ENCODE measurements at regions not wholly inside any gene's neighbourhood (a gene's known extent, or its start where the extent isn't known, plus 50 kb on each side); places are given as distances from the start of the nearest gene placed in this dataset.
"Not testable (repeated sequence)": the region's sequence is repeated elsewhere in the genome, so short reads cannot be mapped to it uniquely, and the experiment has no call there.

DNA sequence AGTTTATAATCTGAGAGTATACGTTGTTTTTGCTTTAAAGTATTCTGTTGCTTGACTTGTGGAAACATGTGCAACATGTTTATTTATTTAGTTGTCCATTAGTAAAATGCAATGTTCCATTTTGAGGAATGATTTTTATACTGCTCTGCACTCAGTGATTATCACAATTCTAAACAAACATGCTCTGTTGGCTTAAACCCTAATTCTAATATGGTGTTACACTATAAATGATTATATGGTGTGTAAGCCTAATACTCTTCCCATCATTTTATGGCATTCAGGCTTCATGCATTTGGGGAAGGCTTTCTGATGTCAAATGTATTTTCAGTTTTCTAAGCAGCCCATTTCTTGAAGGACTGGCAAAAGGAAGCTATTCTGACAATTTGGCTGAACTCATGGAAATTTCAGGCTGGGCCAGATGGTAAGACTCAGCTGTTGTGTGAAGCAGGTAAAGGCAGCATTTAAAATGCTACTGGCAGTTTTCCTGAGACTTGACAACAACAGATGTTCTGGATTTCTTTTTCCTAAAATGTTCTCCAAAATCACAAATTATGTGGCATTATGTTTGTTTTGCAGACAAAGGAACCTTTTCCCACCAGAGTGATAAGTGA is 336.7 kb upstream of the GNPDA2 start:
- no peak for DNase-seq

DNA sequence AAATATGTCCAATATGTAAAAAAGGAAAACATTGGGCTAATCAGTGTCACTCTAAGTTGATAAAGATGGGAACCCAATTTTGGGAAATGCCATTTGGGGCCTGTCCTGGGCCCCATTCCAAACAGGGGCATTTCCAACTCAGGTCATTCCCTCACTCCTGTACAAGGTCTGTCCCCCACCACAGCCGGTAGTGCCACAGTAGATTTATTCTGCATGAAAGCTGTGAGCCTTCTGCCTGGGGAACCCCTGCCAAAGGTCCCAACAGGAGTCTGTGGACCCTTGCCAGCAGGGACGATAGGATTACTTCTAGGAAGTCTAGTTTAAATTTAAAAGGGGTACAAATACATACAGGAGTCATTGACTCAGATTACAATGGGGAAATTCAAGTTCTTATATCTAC is 317.6 kb upstream of the GNPDA2 start:
- DNase-seq = no peak

DNA sequence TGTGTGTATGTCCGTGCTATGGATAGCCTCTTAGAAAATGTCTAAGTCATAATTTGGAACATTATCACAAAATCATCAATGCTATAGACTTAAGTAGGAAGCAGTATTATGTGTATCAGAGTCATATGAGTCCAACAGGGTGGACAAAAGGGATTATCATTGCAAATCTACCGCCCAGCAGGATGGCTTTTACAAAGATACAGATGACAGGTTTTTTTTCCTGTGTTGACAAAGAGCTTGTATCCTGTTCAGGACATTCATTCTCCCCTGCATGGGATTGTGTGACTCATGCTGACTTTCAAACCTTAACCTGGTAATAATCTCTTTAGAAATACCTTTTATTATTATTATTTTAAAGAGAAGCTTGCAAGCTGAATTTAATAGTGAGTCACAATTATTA is 310.3 kb upstream of the GNPDA2 start:
- DNase-seq = peak; percentile 26

DNA sequence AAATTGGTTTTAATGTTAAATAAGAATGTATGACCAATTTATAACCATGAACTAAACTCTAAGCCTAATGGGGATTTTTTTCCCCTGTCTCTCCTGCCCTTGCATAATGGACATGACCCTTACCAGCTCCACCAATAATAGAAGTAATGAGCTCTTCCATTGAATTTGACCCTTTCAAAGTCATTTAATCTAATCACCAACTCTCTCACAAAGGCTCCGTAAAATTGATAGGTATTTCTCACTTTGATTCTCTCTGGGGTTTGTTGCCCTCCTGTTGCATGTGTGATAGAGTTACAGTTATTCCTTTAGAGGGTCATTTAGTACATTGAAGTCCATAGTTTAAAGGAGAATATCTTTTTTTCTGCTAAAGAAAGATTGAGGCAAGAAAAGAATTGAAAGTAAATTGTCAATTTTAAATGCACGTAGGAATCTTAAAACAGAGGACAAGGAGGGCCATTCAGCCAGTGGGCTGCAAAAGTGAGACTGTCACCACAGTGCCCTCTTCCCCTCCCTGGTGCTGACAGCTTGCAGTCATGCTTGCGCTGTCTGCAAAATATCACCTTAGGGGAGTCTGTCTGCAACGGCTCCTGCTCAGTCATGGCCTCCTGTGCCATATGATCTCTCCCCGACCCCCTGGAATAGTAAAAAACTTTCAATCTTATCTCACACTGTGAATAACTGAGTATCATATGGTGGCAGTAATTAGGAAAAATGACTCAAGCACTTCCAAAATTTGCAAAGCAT is 307.5 kb upstream of the GNPDA2 start:
- no peak for DNase-seq

DNA sequence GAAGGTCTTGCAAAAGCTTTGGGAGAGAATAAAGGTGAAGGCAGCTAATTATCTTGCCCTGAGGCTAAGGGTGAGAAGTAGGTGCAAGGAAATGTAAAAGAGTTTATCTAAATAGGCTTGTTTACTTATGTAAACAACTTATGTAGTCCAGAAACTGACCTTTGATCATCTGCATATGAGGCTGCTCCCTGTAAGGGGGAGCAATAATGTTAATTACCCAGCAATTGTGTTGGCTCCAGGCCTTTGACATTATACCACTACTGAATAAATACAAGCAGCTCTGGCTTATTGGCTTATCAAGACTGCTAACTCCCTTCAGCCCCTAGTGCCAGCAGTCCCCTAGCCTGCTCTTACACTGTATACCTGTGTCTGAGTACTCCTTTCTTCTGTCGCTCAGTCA is 303.7 kb upstream of the GNPDA2 start:
- no peak for DNase-seq

DNA sequence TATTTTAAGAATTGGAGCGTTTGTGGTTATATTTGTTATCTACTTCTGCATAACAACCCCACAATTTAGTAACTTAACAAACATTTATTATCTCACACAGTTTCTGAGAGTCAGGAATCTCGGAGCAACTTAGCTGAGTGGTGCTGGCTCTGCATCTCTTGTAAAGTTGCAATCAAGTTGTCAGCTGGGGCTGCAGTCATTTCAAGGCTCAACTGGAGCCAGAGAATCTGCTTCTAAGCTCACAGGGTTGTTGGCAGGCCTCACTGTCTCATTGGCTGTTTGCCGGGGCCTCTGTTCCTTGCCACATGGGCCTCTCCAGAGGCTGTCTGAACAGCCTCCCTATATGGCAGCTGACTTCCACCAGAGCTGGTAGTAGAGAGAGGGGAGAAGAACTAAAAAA is 281.2 kb upstream of the GNPDA2 start:
- no peak for DNase-seq

DNA sequence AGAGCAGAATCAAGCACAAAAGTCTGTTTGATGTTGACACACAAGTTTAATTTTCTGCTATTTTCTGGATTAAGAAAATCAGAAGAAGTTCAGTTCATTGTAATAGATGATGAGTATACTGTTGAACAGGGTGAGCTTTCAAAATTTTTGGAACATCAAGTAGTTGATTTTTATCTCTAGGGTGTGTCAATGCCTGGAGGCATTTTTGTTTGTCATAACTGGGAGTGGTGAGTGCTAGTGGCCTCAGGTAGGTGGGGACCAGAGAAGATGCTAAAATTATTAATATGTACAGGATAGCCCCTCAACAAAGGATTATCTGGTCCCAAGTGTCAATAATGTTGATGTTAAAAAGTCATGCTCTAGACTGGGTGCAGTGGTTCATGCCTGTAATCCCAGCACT is 279.7 kb upstream of the GNPDA2 start:
- DNase-seq = no peak

DNA sequence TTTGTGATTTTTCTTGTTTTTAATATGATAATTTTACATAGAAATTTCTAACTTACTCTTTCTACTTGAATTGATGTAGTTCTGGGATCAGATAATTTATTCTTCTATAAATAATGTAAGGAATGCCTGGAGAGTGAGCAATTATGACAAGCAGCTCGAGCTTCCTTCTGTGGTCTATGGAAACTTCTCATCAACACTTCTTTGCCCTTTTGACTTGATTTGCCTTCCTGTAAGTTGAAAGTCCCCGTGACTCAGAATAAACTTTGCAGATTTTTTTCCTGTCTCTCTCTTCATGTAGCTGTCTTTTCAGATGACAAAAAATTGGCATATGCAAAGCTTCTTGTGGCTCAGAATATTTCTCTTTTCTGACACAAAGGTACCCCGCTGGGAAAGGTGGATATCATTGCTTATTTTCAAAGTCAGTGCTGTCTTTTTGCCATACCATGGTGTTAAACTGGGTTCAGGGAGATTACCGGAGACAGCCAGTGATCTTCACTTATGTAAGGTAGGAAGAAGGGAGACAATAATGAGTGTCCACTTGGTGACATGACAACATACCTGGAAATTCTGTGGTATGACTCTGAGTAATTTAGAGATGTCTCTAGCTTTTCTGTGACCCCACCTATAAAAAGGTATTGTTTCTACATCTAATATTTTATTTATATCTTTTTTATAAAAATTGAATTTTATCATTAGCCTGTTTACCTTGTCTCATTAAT is 278.6 kb upstream of the GNPDA2 start:
- no peak for DNase-seq

DNA sequence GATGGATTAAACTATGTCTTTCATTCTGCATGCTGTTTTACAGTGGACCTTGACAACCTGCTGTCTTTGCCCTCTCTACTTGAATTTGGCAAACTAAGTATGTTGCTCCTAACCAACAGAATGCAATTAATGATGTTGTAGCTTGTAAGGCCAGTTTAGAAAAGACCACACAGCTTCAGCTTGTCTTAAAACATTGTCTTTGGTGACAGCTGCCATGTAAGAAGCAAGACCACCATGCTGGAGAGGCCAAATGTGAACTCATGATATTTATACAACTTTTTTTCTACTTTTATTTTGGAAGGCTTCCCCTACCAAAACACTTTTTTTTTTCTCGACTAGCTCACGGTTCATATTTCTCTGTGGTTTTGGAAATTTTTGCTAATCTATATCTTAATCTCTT is 278.0 kb upstream of the GNPDA2 start:
- no peak for DNase-seq

DNA sequence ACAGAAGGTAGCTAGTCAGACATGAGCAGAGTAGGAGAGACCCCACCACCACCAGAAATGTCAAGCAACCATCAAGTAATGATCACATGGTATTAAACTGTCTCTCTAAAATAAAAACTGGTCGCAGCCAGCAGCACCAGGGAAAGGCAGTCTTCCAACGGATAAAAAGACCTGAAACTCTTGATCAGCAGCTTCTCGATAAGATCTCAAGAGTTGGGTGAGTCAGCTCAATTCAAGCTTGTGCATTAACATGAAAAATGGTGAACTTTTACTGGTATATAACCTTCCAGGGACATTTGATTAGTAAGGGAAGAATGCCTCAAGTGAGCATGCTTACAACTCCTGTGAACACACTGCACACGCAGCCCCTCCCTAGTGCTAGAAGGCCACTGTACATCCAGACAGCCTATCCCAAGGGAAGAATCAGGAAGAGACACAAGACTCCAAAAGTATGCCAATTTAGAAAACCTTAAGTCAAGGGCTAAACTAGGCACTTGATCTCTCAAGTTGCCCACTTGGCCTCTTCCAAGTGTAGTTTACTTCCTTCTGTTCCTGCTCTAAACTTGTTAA is 270.0 kb upstream of the GNPDA2 start:
- no peak for DNase-seq

DNA sequence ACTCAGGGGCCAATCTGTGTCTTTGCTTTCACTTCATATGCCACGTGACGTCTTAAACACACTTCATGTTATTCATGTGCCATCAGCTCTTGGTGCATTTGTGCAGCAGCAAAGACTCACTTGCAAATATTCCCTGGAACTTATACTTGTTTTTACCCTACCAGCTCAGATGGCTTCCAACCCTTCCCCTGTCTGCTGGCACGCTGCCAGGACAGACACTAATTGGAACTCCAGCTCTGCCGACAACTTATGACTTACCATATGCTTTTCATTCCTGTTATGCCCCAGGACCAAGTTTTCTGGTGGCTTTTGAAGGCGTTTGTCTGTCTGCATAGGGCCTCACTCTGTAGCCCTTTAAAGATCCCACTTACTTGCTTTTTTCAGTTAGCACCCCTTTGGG is 261.7 kb upstream of the GNPDA2 start:
- no peak for DNase-seq

DNA sequence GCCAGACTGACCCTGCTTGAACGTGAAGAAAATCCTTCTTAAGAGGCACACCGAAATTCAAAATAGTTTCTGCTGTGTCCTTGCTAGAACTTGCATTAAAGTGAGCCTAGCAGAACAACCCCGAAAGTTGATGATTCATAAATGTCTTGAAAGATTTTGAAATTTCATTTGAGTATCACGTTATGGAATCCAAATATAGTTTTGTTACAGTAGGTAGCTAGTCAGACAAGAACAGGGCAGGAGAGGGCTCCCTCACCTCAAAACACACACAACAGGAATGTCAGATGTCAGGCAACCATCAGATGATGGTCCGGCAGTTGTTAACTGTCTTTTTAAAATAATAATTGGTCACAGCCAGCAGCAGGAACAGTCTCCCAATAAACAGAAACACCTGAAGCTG is 259.6 kb upstream of the GNPDA2 start:
- DNase-seq = no peak

DNA sequence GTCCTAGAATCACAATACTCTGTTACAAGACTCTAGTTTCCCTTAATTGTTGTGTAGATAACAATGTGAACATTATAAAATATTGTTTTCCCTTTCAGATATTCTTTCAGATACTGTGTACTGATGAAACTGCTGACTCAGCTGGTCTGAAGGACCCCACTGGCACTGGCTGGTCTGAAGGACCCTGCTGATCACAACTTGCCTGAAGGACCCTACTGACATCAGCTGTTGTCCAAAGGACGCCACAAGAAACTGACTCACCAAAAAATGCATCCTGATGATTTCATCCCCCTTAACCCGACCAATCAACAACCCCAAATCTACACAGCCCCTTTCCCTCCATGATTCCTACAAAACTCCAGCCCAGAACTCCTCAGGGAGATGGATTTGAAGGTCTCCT is 258.8 kb upstream of the GNPDA2 start:
- no peak for DNase-seq

DNA sequence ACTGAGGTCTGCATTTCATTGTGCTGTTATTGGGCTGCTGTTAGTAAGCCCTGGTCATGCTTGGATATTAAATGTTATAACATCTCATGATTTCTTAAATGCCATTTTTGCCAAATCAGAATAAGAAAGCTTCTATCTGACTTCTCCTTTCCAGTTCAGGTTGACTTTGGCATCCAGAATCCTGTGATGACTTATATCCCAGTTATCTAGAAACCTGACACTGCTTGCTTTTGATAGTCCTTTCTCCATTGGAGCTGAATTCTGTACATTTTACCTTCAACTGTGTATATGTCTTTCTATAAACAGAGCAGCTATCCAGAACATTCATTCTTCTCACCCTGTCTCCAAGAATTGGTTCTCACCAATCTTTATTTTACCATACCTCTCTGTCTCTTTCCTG is 257.7 kb upstream of the GNPDA2 start:
- no peak for DNase-seq

DNA sequence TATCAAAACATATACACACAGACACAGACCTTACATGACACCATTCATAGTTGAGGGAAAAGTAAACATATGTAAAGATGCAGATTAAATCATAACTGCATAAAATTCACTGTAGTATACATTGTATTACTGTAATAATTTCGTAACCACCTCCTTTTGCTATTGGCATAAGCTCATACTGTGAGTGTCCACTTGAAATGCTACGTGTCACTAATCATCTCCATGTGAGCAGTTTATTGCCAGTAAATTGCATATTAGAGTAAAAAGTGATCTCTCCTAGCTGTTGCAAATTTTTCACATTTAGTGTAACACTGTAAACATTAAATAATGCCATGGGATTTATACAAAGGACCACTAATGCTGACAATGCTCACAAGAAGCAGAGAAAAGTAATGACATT is 256.7 kb upstream of the GNPDA2 start:
- DNase-seq = no peak

DNA sequence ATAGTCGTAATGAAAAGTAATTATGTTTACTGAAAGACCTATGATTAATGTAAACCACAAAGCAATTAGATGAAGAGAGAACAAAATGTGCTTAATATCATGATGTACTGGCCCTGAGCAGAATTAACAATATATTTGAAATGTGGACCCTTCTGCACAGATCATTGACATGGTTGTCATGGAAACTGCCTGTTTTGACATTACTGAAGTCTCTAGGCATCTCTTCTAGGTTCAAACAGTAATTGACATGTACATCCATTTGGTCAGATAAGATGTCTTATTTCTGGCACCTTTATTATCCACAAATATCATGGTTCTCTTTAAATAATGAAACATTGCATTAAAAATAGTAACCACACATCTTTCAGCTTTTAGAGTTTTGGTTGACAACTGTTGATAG is 251.7 kb upstream of the GNPDA2 start:
- DNase-seq = no peak

DNA sequence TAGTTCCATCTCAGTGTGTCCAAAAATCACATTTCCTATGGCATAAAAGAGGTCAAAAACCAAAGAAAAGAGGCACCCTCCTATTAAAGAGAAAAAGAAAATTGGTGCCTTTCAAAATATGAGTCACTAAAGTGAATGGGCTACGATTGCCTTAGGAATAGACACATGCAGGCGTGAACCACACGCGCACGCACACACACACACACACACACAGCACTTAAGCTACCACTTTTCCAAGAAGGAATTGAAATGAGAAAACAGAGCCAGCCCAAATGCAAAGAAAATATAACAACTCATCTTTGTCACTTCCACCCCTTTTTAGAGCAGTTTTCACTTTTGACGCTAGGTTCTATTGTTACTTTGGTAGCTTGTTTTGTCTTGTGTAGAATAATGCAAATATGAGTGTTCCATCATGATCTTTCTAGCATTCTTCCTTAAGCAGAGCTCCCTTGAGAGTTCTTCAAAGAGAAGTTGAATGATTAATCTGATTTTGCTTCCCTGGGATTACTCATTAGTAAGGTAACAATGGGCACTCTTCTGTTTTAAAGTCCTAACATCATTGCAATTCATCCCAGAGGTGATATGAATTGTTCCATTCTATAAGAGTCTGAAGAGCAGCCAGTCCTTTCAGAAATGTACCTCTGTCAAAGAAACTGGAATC is 239.2 kb upstream of the GNPDA2 start:
- no peak for DNase-seq

DNA sequence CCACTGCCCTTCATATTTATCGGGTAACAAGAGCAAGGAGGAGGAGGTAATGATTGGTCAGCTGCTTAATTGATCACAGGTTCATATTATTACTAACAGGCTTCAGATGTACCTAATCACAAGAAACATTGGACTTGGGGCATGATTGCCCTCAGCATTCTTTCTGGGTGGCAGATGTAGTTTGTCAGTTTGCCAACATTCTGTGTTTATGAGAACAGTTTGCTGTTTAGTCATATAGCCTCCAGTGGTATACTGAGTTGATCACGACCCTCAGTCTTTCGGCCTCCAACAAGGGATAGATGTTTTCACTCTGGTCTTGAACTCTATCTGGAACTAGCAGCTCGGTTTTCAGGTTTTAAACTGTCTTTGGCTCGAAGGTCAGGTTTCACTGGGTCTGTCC is 237.7 kb upstream of the GNPDA2 start:
- not testable (repeated sequence) for DNase-seq

DNA sequence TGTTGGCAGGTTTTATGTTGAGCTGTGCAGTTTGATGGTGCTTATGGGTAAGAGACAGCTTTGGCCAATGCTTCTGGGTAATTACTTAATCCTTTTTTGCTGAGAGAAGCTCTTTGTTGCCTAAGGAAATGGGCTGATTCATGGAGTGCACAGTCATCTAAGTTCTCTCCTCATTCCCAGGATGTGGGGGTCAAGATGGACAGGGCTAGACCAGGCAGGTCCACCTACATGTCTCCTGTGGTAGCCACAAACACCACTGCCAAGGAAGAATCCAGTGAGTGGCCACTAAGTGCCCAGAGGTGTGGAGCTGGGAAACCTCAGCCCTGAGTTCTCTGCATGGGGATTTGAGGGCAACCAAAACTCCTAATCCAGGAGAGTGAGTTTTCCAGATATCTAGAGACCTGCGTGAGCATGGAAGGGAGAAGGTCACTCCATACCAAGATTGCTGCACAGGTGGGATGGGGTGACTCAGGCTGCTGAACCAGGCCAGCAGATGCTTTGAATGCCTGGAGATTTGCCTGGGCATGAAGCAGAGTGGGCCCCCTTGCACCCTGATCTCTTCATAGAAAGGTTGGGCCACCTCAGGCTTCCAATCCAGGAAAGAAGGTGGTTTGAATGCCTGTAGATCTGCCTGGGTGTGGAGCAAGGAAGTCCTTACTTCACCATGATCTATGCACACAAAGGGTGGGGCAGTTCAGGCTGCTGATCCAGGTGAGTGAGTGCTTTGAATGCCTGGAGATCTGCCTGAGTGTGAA is 234.8 kb upstream of the GNPDA2 start:
- DNase-seq = no peak

DNA sequence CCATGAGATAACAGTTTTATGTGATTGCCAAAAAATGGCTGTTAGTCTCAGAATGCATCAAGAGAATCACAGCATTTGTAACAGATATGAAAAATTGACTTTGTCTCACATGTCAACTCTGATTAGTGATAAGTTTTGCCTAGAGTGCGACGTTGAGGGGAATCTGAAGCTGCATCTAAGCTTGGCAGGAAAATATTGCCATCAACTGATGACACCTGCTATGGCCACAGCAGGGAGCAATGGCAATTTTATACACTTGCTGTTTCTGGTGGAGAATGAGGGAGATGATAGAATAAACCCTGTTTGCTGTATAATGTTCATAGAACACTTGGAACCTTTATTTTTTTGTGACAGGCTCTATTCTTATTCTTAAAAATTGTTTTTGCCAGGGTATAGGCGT is 205.4 kb upstream of the GNPDA2 start:
- DNase-seq = no peak

DNA sequence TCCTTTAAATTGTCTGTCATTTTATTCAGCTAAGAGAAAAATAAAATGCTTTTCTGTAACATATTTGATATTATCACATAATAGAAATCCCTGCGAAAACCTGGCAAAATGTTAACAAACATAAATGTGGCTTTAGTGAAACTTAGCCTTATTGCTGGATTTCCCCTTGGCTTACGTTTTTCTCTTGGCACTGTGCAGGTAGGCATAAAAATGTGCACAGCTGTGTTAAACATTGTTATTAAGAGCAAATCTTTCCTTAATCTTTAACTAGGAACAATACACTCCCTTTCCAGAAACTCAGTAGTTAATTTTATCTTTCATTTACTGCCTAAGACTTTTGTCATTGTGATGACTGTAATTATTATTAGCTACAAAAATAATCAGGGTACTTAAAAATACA is 202.4 kb upstream of the GNPDA2 start:
- DNase-seq = no peak
